WTC11 (cell line): ENCODE measurements at regions not wholly inside any gene's neighbourhood (a gene's known extent, or its start where the extent isn't known, plus 50 kb on each side); places are given as distances from the start of the nearest gene placed in this dataset.

ENCODE experiments used
- ZNF138 ChIP-seq: sonication (generic); formaldehyde crosslinking; conservative IDR thresholded peaks from 2 replicates; pipeline ENCODE4 v1.8.1; 2022; ENCODE audit warnings: mild to moderate bottlenecking, moderate library complexity, missing genetic modification reagents
- TF ChIP-seq, protein P1 (sequence below): sonication (generic); formaldehyde crosslinking; IDR thresholded peaks from 2 replicates; pipeline ENCODE4 v1.8.0; 2022; ENCODE audit warnings: mild to moderate bottlenecking, missing genetic modification reagents
- TF ChIP-seq, protein P2 (sequence below): fragments of 200-600 bp; IDR thresholded peaks from 2 replicates; pipeline ENCODE4 v1.8.0; 2022; ENCODE audit warnings: antibody characterized with exemption

GRCh38 chr1:199135901-199136300 lies 497.1 kb downstream of the PTPRC start:
- TF ChIP-seq, protein P1, sequence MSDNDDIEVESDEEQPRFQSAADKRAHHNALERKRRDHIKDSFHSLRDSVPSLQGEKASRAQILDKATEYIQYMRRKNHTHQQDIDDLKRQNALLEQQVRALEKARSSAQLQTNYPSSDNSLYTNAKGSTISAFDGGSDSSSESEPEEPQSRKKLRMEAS (CRISPR knock-in tag), result no peak
- TF ChIP-seq, protein P2, sequence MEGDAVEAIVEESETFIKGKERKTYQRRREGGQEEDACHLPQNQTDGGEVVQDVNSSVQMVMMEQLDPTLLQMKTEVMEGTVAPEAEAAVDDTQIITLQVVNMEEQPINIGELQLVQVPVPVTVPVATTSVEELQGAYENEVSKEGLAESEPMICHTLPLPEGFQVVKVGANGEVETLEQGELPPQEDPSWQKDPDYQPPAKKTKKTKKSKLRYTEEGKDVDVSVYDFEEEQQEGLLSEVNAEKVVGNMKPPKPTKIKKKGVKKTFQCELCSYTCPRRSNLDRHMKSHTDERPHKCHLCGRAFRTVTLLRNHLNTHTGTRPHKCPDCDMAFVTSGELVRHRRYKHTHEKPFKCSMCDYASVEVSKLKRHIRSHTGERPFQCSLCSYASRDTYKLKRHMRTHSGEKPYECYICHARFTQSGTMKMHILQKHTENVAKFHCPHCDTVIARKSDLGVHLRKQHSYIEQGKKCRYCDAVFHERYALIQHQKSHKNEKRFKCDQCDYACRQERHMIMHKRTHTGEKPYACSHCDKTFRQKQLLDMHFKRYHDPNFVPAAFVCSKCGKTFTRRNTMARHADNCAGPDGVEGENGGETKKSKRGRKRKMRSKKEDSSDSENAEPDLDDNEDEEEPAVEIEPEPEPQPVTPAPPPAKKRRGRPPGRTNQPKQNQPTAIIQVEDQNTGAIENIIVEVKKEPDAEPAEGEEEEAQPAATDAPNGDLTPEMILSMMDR, result no peak
- TF ChIP-seq ZNF138 (CRISPR knock-in tag), result no peak
